PC-9 (cell line): ENCODE measurements at regions not wholly inside any gene's neighbourhood (a gene's known extent, or its start where the extent isn't known, plus 50 kb on each side); places are given as distances from the start of the nearest gene placed in this dataset.

ENCODE experiments used
- BruUV-seq: library from RNA; stranded (reverse); fragments of 400-500 nt; replicated peaks from 2 replicates; lab custom pipeline; 2021; lab: Mats Ljungman, UMichigan
- CTCF ChIA-PET: fragments of 300-600 bp; sonication (Branson Sonifier 250); formaldehyde crosslinking; loops from one replicate; lab custom pipeline; 2022; ENCODE audit warnings: antibody characterized with exemption; lab: Charles Lee
- POLR2A ChIA-PET: fragments of 300-600 bp; sonication (Branson Sonifier 250); formaldehyde crosslinking; loops from one replicate; lab custom pipeline; 2022; ENCODE audit warnings: antibody characterized with exemption; ENCODE audit not compliant: unreplicated experiment; lab: Charles Lee
- DNase-seq, 2 experiments: peaks; one replicate each; pipeline versions ENCODE4 v3.0.0 to v3.0.0-alpha.2; 2015 to 2022; ENCODE audit warnings: mixed read lengths in 1 of 2
- H2AFZ ChIP-seq: fragments of 200-600 bp; sonication (generic); 2 replicates; pipeline ENCODE4 v1.8.1; 2017; ENCODE audit warnings: antibody characterized with exemption
- H3F3A ChIP-seq: fragments of 200-600 bp; sonication (generic); 2 replicates; pipeline ENCODE4 v1.8.1; 2017; ENCODE audit warnings: antibody characterized with exemption, mild to moderate bottlenecking, low read depth; ENCODE audit not compliant: insufficient read depth
- H3K27ac ChIP-seq: fragments of 200-600 bp; sonication (generic); 2 replicates; pipeline ENCODE4 v1.6.1; 2016; ENCODE audit warnings: mixed run types
- H3K27me3 ChIP-seq: fragments of 200-600 bp; sonication (generic); 2 replicates; pipeline ENCODE4 v1.6.1; 2016; ENCODE audit warnings: low read depth, mixed run types; ENCODE audit not compliant: insufficient read depth
- H3K36me3 ChIP-seq: fragments of 200-600 bp; sonication (generic); 2 replicates; pipeline ENCODE4 v1.6.1; 2016; ENCODE audit warnings: low read depth, mixed run types
- H3K4me1 ChIP-seq: fragments of 200-600 bp; sonication (generic); replicated peaks from 2 replicates; pipeline ENCODE4 v1.6.1; 2016; ENCODE audit warnings: mixed run types; ENCODE audit not compliant: insufficient read depth
- H3K4me2 ChIP-seq: fragments of 200-600 bp; sonication (generic); 2 replicates; pipeline ENCODE4 v1.6.1; 2017; ENCODE audit warnings: mixed run types
- H3K4me3 ChIP-seq: fragments of 200-600 bp; sonication (generic); 2 replicates; pipeline ENCODE4 v1.6.1; 2016; ENCODE audit warnings: mixed run types
- H3K79me2 ChIP-seq: fragments of 200-600 bp; sonication (generic); 2 replicates; pipeline ENCODE4 v1.6.1; 2017; ENCODE audit warnings: low read depth, mixed run types
- H3K9me2 ChIP-seq: fragments of 200-600 bp; sonication (generic); 2 replicates; pipeline ENCODE4 v1.8.1; 2017; ENCODE audit warnings: mild to moderate bottlenecking; ENCODE audit not compliant: insufficient read depth
- H3K9me3 ChIP-seq: fragments of 200-600 bp; sonication (generic); 2 replicates; pipeline ENCODE4 v1.8.1; 2016; ENCODE audit warnings: low read depth; ENCODE audit not compliant: insufficient read depth
- H4K20me1 ChIP-seq: fragments of 200-600 bp; sonication (generic); 2 replicates; pipeline ENCODE4 v1.8.1; 2017; ENCODE audit not compliant: insufficient read depth
- EZH2 ChIP-seq: fragments of 200-600 bp; sonication (generic); IDR thresholded peaks from 2 replicates; pipeline ENCODE4 v1.8.0; 2017; ENCODE audit warnings: antibody characterized with exemption, low read depth
- intact Hi-C: fragments of 100-400 bp; cut with micrococcal nuclease; formaldehyde crosslinking; loops from one replicate; pipeline ENCODE4 v1.10.0; 2022; ENCODE audit not compliant: unreplicated experiment
- TF ChIP-seq, protein P1 (sequence below): fragments of 200-600 bp; sonication (generic); conservative IDR thresholded peaks from 2 replicates; pipeline ENCODE4 v1.6.1; 2017; ENCODE audit warnings: mixed run types, antibody characterized with exemption, mild to moderate bottlenecking, moderate library complexity

DNA sequence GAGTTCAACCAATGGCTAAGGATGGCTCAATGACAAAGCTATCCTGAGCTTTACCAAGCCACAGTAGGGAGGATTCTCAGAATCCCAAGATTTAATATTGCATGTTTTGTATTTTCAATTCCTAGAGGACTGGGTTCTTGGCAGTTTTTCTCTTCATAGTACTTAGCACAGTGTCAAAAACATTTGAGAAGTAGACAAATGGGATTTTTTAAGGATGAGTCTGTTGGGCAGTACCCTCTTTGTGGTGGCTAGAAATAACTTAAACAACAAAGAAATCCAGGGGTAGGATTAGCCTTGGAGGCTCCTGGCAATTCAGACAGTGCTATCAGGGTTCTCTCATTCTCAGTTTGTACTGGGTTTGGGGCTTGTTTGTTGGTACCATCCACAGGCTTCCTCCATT lies 212.8 kb upstream of the RORA start:
- Histone ChIP-seq H3K9me2 (no peaks in the 10 kb centered on the region), H3K27me3 (peaks cover 17% of the 10 kb centered on the region), H3K9me3 (no peaks in the 10 kb centered on the region), H3F3A (no peaks in the 10 kb centered on the region), H3K36me3 (no peaks in the 10 kb centered on the region), H3K27ac (no peak overlapping the region), H3K4me3 (no peak overlapping the region), H3K4me1 (no peaks in the 10 kb centered on the region), H2AFZ (no peak overlapping the region), H3K79me2 (no peaks in the 10 kb centered on the region), H4K20me1 (no peaks in the 10 kb centered on the region), H3K4me2 (no peak overlapping the region)
- ChIA-PET CTCF (no interaction called here), POLR2A (no interaction called here)
- no peak for DNase-seq
- no TSS peak for BruUV-seq
- intact Hi-C loops: no loop called here
- no peak for TF ChIP-seq EZH2
- TF ChIP-seq, protein P1, sequence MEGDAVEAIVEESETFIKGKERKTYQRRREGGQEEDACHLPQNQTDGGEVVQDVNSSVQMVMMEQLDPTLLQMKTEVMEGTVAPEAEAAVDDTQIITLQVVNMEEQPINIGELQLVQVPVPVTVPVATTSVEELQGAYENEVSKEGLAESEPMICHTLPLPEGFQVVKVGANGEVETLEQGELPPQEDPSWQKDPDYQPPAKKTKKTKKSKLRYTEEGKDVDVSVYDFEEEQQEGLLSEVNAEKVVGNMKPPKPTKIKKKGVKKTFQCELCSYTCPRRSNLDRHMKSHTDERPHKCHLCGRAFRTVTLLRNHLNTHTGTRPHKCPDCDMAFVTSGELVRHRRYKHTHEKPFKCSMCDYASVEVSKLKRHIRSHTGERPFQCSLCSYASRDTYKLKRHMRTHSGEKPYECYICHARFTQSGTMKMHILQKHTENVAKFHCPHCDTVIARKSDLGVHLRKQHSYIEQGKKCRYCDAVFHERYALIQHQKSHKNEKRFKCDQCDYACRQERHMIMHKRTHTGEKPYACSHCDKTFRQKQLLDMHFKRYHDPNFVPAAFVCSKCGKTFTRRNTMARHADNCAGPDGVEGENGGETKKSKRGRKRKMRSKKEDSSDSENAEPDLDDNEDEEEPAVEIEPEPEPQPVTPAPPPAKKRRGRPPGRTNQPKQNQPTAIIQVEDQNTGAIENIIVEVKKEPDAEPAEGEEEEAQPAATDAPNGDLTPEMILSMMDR: no peak

DNA sequence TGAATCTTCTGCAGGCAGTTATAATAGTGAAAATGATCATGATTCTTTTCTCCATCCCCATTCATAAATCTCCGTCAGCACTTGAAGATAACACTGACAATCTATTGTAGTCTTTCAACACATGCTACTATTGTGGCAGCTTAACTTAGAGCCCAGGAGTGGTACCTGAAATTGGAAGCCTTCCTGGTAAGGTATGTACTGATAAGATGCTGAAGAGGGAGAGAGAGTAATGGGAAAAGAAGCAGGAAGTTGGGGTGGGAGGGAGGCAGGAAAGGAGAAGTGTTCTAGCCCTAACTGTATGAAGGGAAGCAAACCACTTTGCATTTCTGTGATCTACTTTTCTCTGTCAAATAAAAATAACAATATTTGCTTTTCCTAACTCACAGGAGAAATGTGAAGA lies 197.4 kb upstream of the RORA start:
- Histone ChIP-seq H3K4me3 (no peak overlapping the region), H4K20me1 (no peaks in the 10 kb centered on the region), H3K79me2 (no peaks in the 10 kb centered on the region), H2AFZ (no peak overlapping the region), H3K27me3 (peaks cover 22% of the 10 kb centered on the region; the same call in 1 of the 2 replicates), H3K4me1 (no peaks in the 10 kb centered on the region), H3K9me3 (no peaks in the 10 kb centered on the region), H3K9me2 (no peaks in the 10 kb centered on the region), H3K36me3 (no peaks in the 10 kb centered on the region), H3F3A (no peaks in the 10 kb centered on the region), H3K4me2 (no peak overlapping the region), H3K27ac (no peak overlapping the region)
- TF ChIP-seq, protein P1: no peak
- no peak for TF ChIP-seq EZH2
- DNase-seq: no peak
- intact Hi-C loops: no loop called here
- ChIA-PET POLR2A (no interaction called here), CTCF (no interaction called here)
- BruUV-seq: no TSS peak

DNA sequence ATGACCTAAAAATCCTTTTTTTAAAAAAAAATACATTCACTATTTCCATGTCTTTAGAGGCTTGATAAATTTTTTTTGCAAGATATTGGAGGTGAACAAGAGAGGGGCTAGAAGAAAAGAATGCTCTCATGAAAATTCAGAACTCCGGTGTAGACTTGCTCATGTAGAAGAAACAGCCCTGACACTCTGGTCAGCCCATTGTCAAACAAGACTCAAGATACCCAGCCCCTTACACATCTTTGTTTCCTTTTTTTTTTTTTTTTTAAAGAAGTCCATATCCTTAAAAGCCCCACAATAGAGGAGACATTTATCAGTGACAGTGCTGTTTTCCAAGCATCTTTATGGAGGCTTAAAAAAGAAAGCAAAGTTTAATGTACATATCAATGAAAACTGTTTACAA lies 196.8 kb upstream of the RORA start:
- Histone ChIP-seq H3K79me2 (no peaks in the 10 kb centered on the region), H4K20me1 (no peaks in the 10 kb centered on the region), H2AFZ (no peak overlapping the region), H3K4me3 (no peak overlapping the region), H3F3A (no peaks in the 10 kb centered on the region), H3K4me2 (no peak overlapping the region), H3K9me2 (no peaks in the 10 kb centered on the region), H3K27ac (no peak overlapping the region), H3K9me3 (no peaks in the 10 kb centered on the region), H3K36me3 (no peaks in the 10 kb centered on the region), H3K4me1 (no peaks in the 10 kb centered on the region), H3K27me3 (peaks cover 22% of the 10 kb centered on the region; the same call in 1 of the 2 replicates)
- intact Hi-C loops: no loop called here
- ChIA-PET CTCF (no interaction called here), POLR2A (no interaction called here)
- DNase-seq: no peak
- no TSS peak for BruUV-seq
- TF ChIP-seq EZH2: no peak
- TF ChIP-seq, protein P1: no peak
